ENCODE measurements at regions not wholly inside any gene's neighbourhood (a gene's known extent, or its start where the extent isn't known, plus 50 kb on each side); places are given as distances from the start of the nearest gene placed in this dataset.
A peak's percentile ranks its signal among the peaks of the same experiment; 100 is the strongest.
"Not testable (repeated sequence)": the region's sequence is repeated elsewhere in the genome, so short reads cannot be mapped to it uniquely, and the experiment has no call there.

- DNase-seq (ENCODE audit: low read depth) (no peak), FAIRE-seq (no peak)
- Histone ChIP-seq H3K36me3 (ENCODE audit: control insufficient read depth, insufficient read depth, low read length) (no peaks in the 10 kb centered on the region), H3K4me3 (ENCODE audit: low read depth, low read length) (no peak overlapping the region), H3K27me3 (ENCODE audit: control insufficient read depth, insufficient read depth, low read length) (peaks cover 2% of the 10 kb centered on the region)
- TF ChIP-seq CTCF (IDR thresholded peaks at IDR 0.05; ENCODE audit: insufficient read depth, low read length, severe bottlenecking), result no peak
These were observed 63.0 kb upstream of the BCL2L14 start for GRCh38 chr12:12007713-12008231.

GRCh38 chr12:12008232-12008850 is 62.4 kb upstream of the BCL2L14 start:
- peaks cover 2% of the 10 kb centered on the region for H3K27me3 ChIP-seq (ENCODE audit: control insufficient read depth, insufficient read depth, low read length)
- H3K4me3 ChIP-seq (ENCODE audit: low read depth, low read length), result no peak overlapping the region
- TF ChIP-seq CTCF (IDR thresholded peaks at IDR 0.05; ENCODE audit: insufficient read depth, low read length, severe bottlenecking), result no peak
- H3K36me3 ChIP-seq (ENCODE audit: control insufficient read depth, insufficient read depth, low read length), result no peaks in the 10 kb centered on the region
- no peak for FAIRE-seq
- no peak for DNase-seq (ENCODE audit: low read depth)

GRCh38 chr12:12008931-12009611 is 61.7 kb upstream of the BCL2L14 start:
- Histone ChIP-seq H3K27me3 (ENCODE audit: control insufficient read depth, insufficient read depth, low read length) (peaks cover 2% of the 10 kb centered on the region), H3K4me3 (ENCODE audit: low read depth, low read length) (no peak overlapping the region), H3K36me3 (ENCODE audit: control insufficient read depth, insufficient read depth, low read length) (no peaks in the 10 kb centered on the region)
- FAIRE-seq (no peak), DNase-seq (ENCODE audit: low read depth) (peak; percentile 85)
- peak; percentile 8 for TF ChIP-seq CTCF (IDR thresholded peaks at IDR 0.05; ENCODE audit: insufficient read depth, low read length, severe bottlenecking)

GRCh38 chr12:12009749-12010276 is 60.9 kb upstream of the BCL2L14 start:
- not testable (repeated sequence) for DNase-seq (ENCODE audit: low read depth); H3K4me3 ChIP-seq (ENCODE audit: low read depth, low read length); H3K36me3 ChIP-seq (ENCODE audit: control insufficient read depth, insufficient read depth, low read length); H3K27me3 ChIP-seq (ENCODE audit: control insufficient read depth, insufficient read depth, low read length)
- peak; percentile 32 for FAIRE-seq

GRCh38 chr12:12010277-12011039 is 60.3 kb upstream of the BCL2L14 start:
- Histone ChIP-seq H3K4me3 (ENCODE audit: low read depth, low read length) (no peak overlapping the region), H3K27me3 (ENCODE audit: control insufficient read depth, insufficient read depth, low read length) (no peaks in the 10 kb centered on the region), H3K36me3 (ENCODE audit: control insufficient read depth, insufficient read depth, low read length) (no peaks in the 10 kb centered on the region)
- no peak for TF ChIP-seq CTCF (IDR thresholded peaks at IDR 0.05; ENCODE audit: insufficient read depth, low read length, severe bottlenecking)
- FAIRE-seq, result no peak
- no peak for DNase-seq (ENCODE audit: low read depth)

- no peaks in the 10 kb centered on the region for H3K27me3 ChIP-seq (ENCODE audit: control insufficient read depth, insufficient read depth, low read length)
- DNase-seq (ENCODE audit: low read depth) (no peak), FAIRE-seq (no peak)
- no peak for TF ChIP-seq CTCF (IDR thresholded peaks at IDR 0.05; ENCODE audit: insufficient read depth, low read length, severe bottlenecking)
- no peaks in the 10 kb centered on the region for H3K36me3 ChIP-seq (ENCODE audit: control insufficient read depth, insufficient read depth, low read length)
- H3K4me3 ChIP-seq (ENCODE audit: low read depth, low read length), result no peak overlapping the region
These were observed 58.9 kb upstream of the BCL2L14 start for GRCh38 chr12:12011880-12012260.

Data from bronchial epithelial cell (primary cell).